Prostate gland (tissue), 2 donors: ENCODE measurements at regions not wholly inside any gene's neighbourhood (a gene's known extent, or its start where the extent isn't known, plus 50 kb on each side); places are given as distances from the start of the nearest gene placed in this dataset.

Source experiments
- CTCF ChIP-seq, 4 experiments: fragments of 200-600 bp in 2 of 4; fragments of 450-650 bp in 2 of 4; sonication (generic) in 2 of 4; IDR thresholded peaks; 1 replicate in 3 of 4; 2 replicates in 1 of 4; pipeline ENCODE4 v1.5.1; 2016 to 2019; ENCODE audit warnings: antibody characterized with exemption in 4 of 4, mild to moderate bottlenecking in 2 of 4, moderate library complexity in 2 of 4
- POLR2A ChIP-seq: fragments of 450-650 bp; IDR thresholded peaks from one replicate; pipeline ENCODE4 v1.6.1; 2016; ENCODE audit warnings: antibody characterized with exemption, mild to moderate bottlenecking
- POLR2AphosphoS5 ChIP-seq: sonication (generic); formaldehyde crosslinking; IDR thresholded peaks from one replicate; pipeline ENCODE4 v1.6.1; 2017; ENCODE audit warnings: antibody characterized with exemption

GRCh38 chr4:54572152-54572542 is 85.6 kb upstream of the KIT start:
- TF ChIP-seq CTCF (IDR thresholded peaks at IDR 0.05) (no peak), POLR2AphosphoS5 (no peak), POLR2A (no peak)
